ENCODE measurements at regions not wholly inside any gene's neighbourhood (a gene's known extent, or its start where the extent isn't known, plus 50 kb on each side); places are given as distances from the start of the nearest gene placed in this dataset.

- TF ChIP-seq CTCF (IDR thresholded peaks at IDR 0.05; ENCODE audit: insufficient read depth, low read length, poor library complexity, severe bottlenecking) = no peak
- no peak for DNase-seq (ENCODE audit: extremely low read depth, insufficient read length)
- H3K27me3 ChIP-seq (replicated peaks; ENCODE audit: control insufficient read depth, insufficient read depth, low read length) = no peaks in the 10 kb centered on the region
- no peak overlapping the region for H3K4me3 ChIP-seq (replicated peaks; ENCODE audit: low read depth, low read length)
- H3K36me3 ChIP-seq (ENCODE audit: control insufficient read depth, insufficient read depth, low read length) = no peaks in the 10 kb centered on the region
These were observed 441.2 kb upstream of the NR3C2 start for GRCh38 chr4:148883435-148883834.

GRCh38 chr4:148881860-148882643 lies 439.8 kb upstream of the NR3C2 start:
- no peaks in the 10 kb centered on the region for H3K36me3 ChIP-seq (ENCODE audit: control insufficient read depth, insufficient read depth, low read length)
- H3K27me3 ChIP-seq (replicated peaks; ENCODE audit: control insufficient read depth, insufficient read depth, low read length) = no peaks in the 10 kb centered on the region
- no peak for TF ChIP-seq CTCF (IDR thresholded peaks at IDR 0.05; ENCODE audit: insufficient read depth, low read length, poor library complexity, severe bottlenecking)
- no peak for DNase-seq (ENCODE audit: extremely low read depth, insufficient read length)
- no peak overlapping the region for H3K4me3 ChIP-seq (replicated peaks; ENCODE audit: low read depth, low read length)

GRCh38 chr4:148874331-148874730 lies 432.1 kb upstream of the NR3C2 start:
- H3K36me3 ChIP-seq (ENCODE audit: control insufficient read depth, insufficient read depth, low read length) = no peaks in the 10 kb centered on the region
- H3K27me3 ChIP-seq (replicated peaks; ENCODE audit: control insufficient read depth, insufficient read depth, low read length) = no peaks in the 10 kb centered on the region
- no peak for TF ChIP-seq CTCF (IDR thresholded peaks at IDR 0.05; ENCODE audit: insufficient read depth, low read length, poor library complexity, severe bottlenecking)
- H3K4me3 ChIP-seq (replicated peaks; ENCODE audit: low read depth, low read length) = no peak overlapping the region
- no peak for DNase-seq (ENCODE audit: extremely low read depth, insufficient read length)

GRCh38 chr4:148868191-148868590 lies 426.0 kb upstream of the NR3C2 start:
- H3K27me3 ChIP-seq (replicated peaks; ENCODE audit: control insufficient read depth, insufficient read depth, low read length) = no peaks in the 10 kb centered on the region
- no peaks in the 10 kb centered on the region for H3K36me3 ChIP-seq (ENCODE audit: control insufficient read depth, insufficient read depth, low read length)
- no peak for TF ChIP-seq CTCF (IDR thresholded peaks at IDR 0.05; ENCODE audit: insufficient read depth, low read length, poor library complexity, severe bottlenecking)
- no peak overlapping the region for H3K4me3 ChIP-seq (replicated peaks; ENCODE audit: low read depth, low read length)
- DNase-seq (ENCODE audit: extremely low read depth, insufficient read length) = no peak

GRCh38 chr4:148866666-148867065 lies 424.5 kb upstream of the NR3C2 start:
- no peaks in the 10 kb centered on the region for H3K36me3 ChIP-seq (ENCODE audit: control insufficient read depth, insufficient read depth, low read length)
- TF ChIP-seq CTCF (IDR thresholded peaks at IDR 0.05; ENCODE audit: insufficient read depth, low read length, poor library complexity, severe bottlenecking) = no peak
- no peaks in the 10 kb centered on the region for H3K27me3 ChIP-seq (replicated peaks; ENCODE audit: control insufficient read depth, insufficient read depth, low read length)
- H3K4me3 ChIP-seq (replicated peaks; ENCODE audit: low read depth, low read length) = no peak overlapping the region
- DNase-seq (ENCODE audit: extremely low read depth, insufficient read length) = no peak
